Islet precursor cell (in vitro differentiated cells): ENCODE measurements at regions not wholly inside any gene's neighbourhood (a gene's known extent, or its start where the extent isn't known, plus 50 kb on each side); places are given as distances from the start of the nearest gene placed in this dataset.

Experiments used
- DNase-seq: peaks from one replicate; pipeline ENCODE4 v3.0.0-alpha.2; 2018

GRCh38 chr11:64457416-64458010 lies 98.2 kb upstream of the SLC22A11 start:
- peak; percentile 49 for DNase-seq

GRCh38 chr11:64458997-64459396 lies 96.7 kb upstream of the SLC22A11 start:
- peak; percentile 45 for DNase-seq

GRCh38 chr11:64459609-64460008 lies 96.1 kb upstream of the SLC22A11 start:
- no peak for DNase-seq

GRCh38 chr11:64461081-64461480 lies 94.7 kb upstream of the SLC22A11 start:
- peak; percentile 35 for DNase-seq

- DNase-seq: peak; percentile 13
Measured at GRCh38 chr11:64466115-64466718, 89.5 kb upstream of the SLC22A11 start.

- DNase-seq: no peak
Measured at GRCh38 chr11:64469288-64469687, 86.5 kb upstream of the SLC22A11 start.

GRCh38 chr11:64472593-64473455 lies 82.9 kb upstream of the SLC22A11 start:
- no peak for DNase-seq

GRCh38 chr11:64474680-64475079 lies 81.1 kb upstream of the SLC22A11 start:
- DNase-seq: no peak

GRCh38 chr11:64475145-64475544 lies 80.6 kb upstream of the SLC22A11 start:
- no peak for DNase-seq

GRCh38 chr11:64476881-64477280 lies 78.9 kb upstream of the SLC22A11 start:
- DNase-seq: peak; percentile 45

- DNase-seq: peak; percentile 43
Measured at GRCh38 chr11:64477675-64478074, 78.1 kb upstream of the SLC22A11 start.

- peak; percentile 22 for DNase-seq
Measured at GRCh38 chr11:64482588-64482987, 73.2 kb upstream of the SLC22A11 start.

GRCh38 chr11:64484191-64485022 lies 71.3 kb upstream of the SLC22A11 start:
- DNase-seq: peak; percentile 3

- DNase-seq: peak; percentile 41
Measured at GRCh38 chr11:64485074-64485473, 70.7 kb upstream of the SLC22A11 start.

GRCh38 chr11:64489831-64490441 lies 65.8 kb upstream of the SLC22A11 start:
- DNase-seq: peak; percentile 68

GRCh38 chr11:64490562-64491216 lies 65.1 kb upstream of the SLC22A11 start:
- peak; percentile 32 for DNase-seq

- DNase-seq: no peak
Measured at GRCh38 chr11:64492561-64492960, 63.2 kb upstream of the SLC22A11 start.

GRCh38 chr11:64498136-64498535 lies 57.6 kb upstream of the SLC22A11 start:
- DNase-seq: no peak

- DNase-seq: no peak
Measured at GRCh38 chr11:64499261-64500004, 56.3 kb upstream of the SLC22A11 start.

- DNase-seq: no peak
Measured at GRCh38 chr11:64500176-64501013, 55.3 kb upstream of the SLC22A11 start.
